ENCODE measurements at regions not wholly inside any gene's neighbourhood (a gene's known extent, or its start where the extent isn't known, plus 50 kb on each side); places are given as distances from the start of the nearest gene placed in this dataset.
"Not testable (repeated sequence)": the region's sequence is repeated elsewhere in the genome, so short reads cannot be mapped to it uniquely, and the experiment has no call there.

DNA sequence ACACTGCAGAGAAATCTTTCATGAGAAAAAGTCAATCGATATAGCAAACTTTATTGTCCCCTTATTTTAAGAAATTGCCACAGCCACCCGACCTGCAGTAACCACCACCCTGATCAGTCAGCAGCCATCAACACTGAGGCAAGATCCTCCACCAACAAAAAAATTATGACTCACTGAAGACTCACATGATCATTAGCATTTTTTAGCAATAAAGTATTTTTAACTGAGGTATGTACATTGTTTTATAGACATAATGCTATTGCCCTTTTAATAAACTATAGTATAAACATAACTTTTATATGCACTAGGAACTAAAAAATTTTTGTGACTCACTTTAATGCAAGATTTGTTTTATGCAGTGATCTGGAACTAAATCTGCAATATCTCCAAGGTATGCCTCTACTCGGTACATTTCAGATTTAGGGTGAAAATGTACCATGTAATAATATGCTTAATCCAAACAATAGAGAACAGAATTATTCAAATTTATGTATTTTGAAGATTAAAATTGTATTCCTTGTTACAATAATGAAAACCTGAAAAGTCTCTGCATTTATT is 79.2 kb upstream of the CEP126 start:
- Histone ChIP-seq H3K36me3 (ENCODE audit: control insufficient read depth, insufficient read depth, low read length) (no peaks in the 10 kb centered on the region), H3K4me3 (ENCODE audit: low read depth, low read length) (no peak overlapping the region), H3K27me3 (ENCODE audit: control insufficient read depth, insufficient read depth, low read length) (no peaks in the 10 kb centered on the region)
- DNase-seq (ENCODE audit: low read depth), result no peak
- TF ChIP-seq CTCF (IDR thresholded peaks at IDR 0.05; ENCODE audit: insufficient read depth, low read length, poor library complexity, severe bottlenecking), result no peak

DNA sequence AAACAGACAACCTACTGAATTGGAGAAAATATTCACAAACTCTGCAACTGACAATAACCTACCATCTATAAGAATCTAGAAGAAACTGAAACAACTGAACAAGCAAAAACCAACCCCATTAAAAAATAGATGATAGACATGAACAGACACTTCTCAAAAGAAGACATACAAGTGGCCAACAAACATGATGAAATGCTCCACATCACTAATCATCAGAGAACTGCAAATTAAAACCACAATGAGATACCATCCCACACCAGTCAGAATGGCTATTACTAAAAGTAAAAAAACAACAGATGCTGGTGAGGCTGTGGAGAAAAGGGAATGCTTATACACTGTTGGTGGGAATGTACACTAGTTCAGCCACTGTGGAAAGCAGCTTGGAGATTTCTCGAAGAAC is 84.3 kb upstream of the CEP126 start:
- not testable (repeated sequence) for H3K27me3 ChIP-seq (ENCODE audit: control insufficient read depth, insufficient read depth, low read length); DNase-seq (ENCODE audit: low read depth); H3K36me3 ChIP-seq (ENCODE audit: control insufficient read depth, insufficient read depth, low read length); H3K4me3 ChIP-seq (ENCODE audit: low read depth, low read length)

GRCh38 chr11:101825531-101825930 is 89.3 kb upstream of the CEP126 start:
- no peaks in the 10 kb centered on the region for H3K36me3 ChIP-seq (ENCODE audit: control insufficient read depth, insufficient read depth, low read length)
- no peaks in the 10 kb centered on the region for H3K27me3 ChIP-seq (ENCODE audit: control insufficient read depth, insufficient read depth, low read length)
- no peak for TF ChIP-seq CTCF (IDR thresholded peaks at IDR 0.05; ENCODE audit: insufficient read depth, low read length, poor library complexity, severe bottlenecking)
- no peak for DNase-seq (ENCODE audit: low read depth)
- H3K4me3 ChIP-seq (ENCODE audit: low read depth, low read length), result no peak overlapping the region

DNA sequence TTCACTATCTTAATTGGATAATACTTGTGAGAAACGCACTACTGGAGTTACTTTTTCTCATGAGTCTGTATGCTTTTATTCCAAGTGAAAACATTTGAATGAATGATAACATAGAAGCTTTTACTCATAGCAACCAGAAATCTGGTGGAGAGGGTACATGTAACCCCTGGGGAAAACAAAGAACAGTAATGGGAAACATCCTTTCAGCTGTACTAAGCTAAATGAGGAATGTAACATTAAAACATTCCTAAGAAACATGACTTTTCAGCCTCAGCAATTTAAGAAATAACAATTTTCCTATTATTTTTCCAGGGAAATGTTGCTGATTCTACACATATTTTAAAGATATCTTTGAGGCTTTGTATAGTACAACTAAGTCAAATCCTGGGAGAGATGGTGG is 97.2 kb upstream of the CEP126 start:
- Histone ChIP-seq H3K27me3 (ENCODE audit: control insufficient read depth, insufficient read depth, low read length) (no peaks in the 10 kb centered on the region), H3K36me3 (ENCODE audit: control insufficient read depth, insufficient read depth, low read length) (no peaks in the 10 kb centered on the region)
- no peak for TF ChIP-seq CTCF (IDR thresholded peaks at IDR 0.05; ENCODE audit: insufficient read depth, low read length, poor library complexity, severe bottlenecking)

DNA sequence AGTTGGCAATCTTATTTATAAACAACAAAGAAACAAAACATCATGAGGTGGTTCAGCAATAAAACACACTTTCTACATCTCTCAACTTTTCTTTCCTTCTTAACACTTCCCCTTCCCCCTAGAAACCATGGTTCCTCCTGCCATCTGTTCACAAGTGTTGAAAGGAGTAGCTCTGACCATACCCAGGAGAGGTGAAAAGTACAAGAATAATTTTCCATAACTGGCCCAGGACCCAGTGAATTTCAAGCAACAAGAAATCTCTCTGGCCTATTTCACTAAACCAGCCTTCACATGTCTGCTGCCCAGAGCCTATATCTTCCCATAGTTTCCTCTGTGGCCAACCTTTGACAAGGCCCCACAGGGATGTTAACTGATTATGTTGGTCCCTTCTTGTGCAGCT is 98.2 kb upstream of the CEP126 start:
- no peak for TF ChIP-seq CTCF (IDR thresholded peaks at IDR 0.05; ENCODE audit: insufficient read depth, low read length, poor library complexity, severe bottlenecking)
- Histone ChIP-seq H3K4me3 (ENCODE audit: low read depth, low read length) (no peak overlapping the region), H3K27me3 (ENCODE audit: control insufficient read depth, insufficient read depth, low read length) (no peaks in the 10 kb centered on the region), H3K36me3 (ENCODE audit: control insufficient read depth, insufficient read depth, low read length) (no peaks in the 10 kb centered on the region)
- DNase-seq (ENCODE audit: low read depth), result no peak

More for the DNA sequence above, 97.2 kb upstream of the CEP126 start:
- no peak for DNase-seq (ENCODE audit: low read depth)
- H3K4me3 ChIP-seq (ENCODE audit: low read depth, low read length), result no peak overlapping the region

GRCh38 chr11:101812546-101812945 is 102.3 kb upstream of the CEP126 start:
- DNase-seq (ENCODE audit: low read depth), result no peak

More at GRCh38 chr11:101812546-101812945, 102.3 kb upstream of the CEP126 start:
- Histone ChIP-seq H3K27me3 (ENCODE audit: control insufficient read depth, insufficient read depth, low read length) (no peaks in the 10 kb centered on the region), H3K36me3 (ENCODE audit: control insufficient read depth, insufficient read depth, low read length) (no peaks in the 10 kb centered on the region), H3K4me3 (ENCODE audit: low read depth, low read length) (no peak overlapping the region)
- TF ChIP-seq CTCF (IDR thresholded peaks at IDR 0.05; ENCODE audit: insufficient read depth, low read length, poor library complexity, severe bottlenecking), result no peak
